ENCODE measurements at regions not wholly inside any gene's neighbourhood (a gene's known extent, or its start where the extent isn't known, plus 50 kb on each side); places are given as distances from the start of the nearest gene placed in this dataset.

DNA sequence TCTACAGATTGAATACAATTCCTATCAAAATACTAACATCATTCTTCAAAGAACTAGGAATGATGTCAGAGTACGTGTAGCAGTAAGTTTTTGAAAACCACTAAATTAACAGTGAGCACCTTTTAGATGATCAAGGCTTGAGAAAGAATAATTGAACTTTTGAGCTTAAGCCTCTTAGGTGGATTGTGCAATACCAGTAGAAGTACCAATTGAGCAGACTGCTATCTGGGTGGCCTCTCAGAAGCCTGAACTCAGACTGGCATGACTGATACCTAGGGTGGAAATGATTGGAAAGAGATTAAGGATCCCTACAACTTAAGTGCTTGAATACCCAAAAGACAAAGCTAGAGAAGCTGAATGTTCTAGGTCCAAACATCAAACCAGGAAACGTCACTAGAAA is 200.3 kb upstream of the GALNTL6 start:
- DNase-seq (no peak), ATAC-seq (no peak)
- Mint-ChIP-seq H3K27ac (no peak overlapping the region), H3K4me3 (no peak overlapping the region), H3K9me3 (ENCODE audit: low read depth) (peaks cover 2% of the 10 kb centered on the region), H3K27me3 (no peaks in the 10 kb centered on the region), H3K36me3 (no peaks in the 10 kb centered on the region), H3K4me1 (no peaks in the 10 kb centered on the region)
- CTCF ChIA-PET, result no interaction called here

DNA sequence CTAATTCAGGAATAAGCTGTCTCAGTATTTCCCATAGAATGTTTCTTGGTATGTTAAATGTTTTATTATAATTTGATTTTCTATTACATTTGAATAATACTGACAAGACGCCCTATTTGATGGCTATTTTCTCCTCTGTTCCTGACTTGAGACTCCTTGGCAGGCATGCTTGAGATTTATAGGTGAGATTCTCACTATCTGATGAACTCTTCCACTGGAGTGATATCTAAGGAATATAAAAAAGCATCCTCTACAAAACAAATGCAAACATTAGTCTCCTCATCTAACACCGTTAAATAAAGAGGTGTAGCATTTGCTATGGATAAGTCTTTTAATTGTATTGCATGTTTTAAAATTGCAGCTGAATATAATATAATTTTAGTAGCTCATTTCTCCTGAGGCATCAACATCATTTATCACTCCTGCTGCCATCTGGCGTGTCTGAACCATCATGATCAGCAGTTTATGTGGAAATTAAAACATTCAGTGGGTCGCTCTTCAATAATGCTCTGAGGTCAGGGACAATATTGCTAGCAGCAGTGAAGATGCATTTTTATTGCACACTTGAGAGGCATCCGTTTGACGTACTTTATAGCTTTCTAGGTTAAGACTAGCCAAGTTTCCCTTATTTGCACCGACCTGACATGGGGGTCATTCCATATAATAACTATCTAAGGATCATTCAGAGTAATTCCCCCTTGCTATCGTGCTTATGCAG is 210.4 kb upstream of the GALNTL6 start:
- Mint-ChIP-seq H3K27me3 (no peaks in the 10 kb centered on the region), H3K36me3 (no peaks in the 10 kb centered on the region), H3K9me3 (ENCODE audit: low read depth) (peaks cover 3% of the 10 kb centered on the region), H3K4me3 (no peak overlapping the region), H3K4me1 (no peaks in the 10 kb centered on the region), H3K27ac (no peak overlapping the region)
- ATAC-seq, result no peak
- CTCF ChIA-PET, result no interaction called here
- no peak for DNase-seq

DNA sequence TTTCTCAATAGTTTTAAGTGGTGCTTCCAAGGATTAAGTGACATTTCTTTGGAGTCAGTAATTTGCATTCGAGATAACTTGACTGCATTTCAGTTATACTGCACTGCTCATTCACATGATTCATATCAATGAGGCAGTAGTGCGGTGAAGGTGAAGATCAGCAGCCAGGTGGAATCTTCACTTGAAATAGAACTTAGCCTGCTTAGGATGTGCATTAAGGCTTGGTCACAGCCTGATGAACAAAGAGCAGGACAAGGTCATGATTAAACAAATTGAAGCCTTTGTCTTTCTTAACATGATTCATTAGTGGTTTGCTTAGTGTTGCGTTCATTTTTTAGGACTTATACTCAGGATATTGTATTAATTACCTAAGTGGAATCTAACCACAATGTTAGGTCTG is 212.1 kb upstream of the GALNTL6 start:
- no peaks in the 10 kb centered on the region for H3K36me3 Mint-ChIP-seq
- H3K4me3 Mint-ChIP-seq, result no peak overlapping the region
- no peaks in the 10 kb centered on the region for H3K27me3 Mint-ChIP-seq
- DNase-seq, result no peak
- ATAC-seq, result no peak
- peaks cover 3% of the 10 kb centered on the region for H3K9me3 Mint-ChIP-seq (ENCODE audit: low read depth)
- CTCF ChIA-PET, result no interaction called here
- no peak overlapping the region for H3K27ac Mint-ChIP-seq
- H3K4me1 Mint-ChIP-seq, result no peaks in the 10 kb centered on the region

GRCh38 chr4:171599628-171600027 is 213.6 kb upstream of the GALNTL6 start:
- no peak overlapping the region for H3K4me3 Mint-ChIP-seq
- ATAC-seq, result no peak
- H3K27ac Mint-ChIP-seq, result no peak overlapping the region
- CTCF ChIA-PET, result no interaction called here
- no peaks in the 10 kb centered on the region for H3K27me3 Mint-ChIP-seq
- H3K36me3 Mint-ChIP-seq, result no peaks in the 10 kb centered on the region
- peaks cover 3% of the 10 kb centered on the region for H3K9me3 Mint-ChIP-seq (ENCODE audit: low read depth)
- no peaks in the 10 kb centered on the region for H3K4me1 Mint-ChIP-seq
- DNase-seq, result no peak

DNA sequence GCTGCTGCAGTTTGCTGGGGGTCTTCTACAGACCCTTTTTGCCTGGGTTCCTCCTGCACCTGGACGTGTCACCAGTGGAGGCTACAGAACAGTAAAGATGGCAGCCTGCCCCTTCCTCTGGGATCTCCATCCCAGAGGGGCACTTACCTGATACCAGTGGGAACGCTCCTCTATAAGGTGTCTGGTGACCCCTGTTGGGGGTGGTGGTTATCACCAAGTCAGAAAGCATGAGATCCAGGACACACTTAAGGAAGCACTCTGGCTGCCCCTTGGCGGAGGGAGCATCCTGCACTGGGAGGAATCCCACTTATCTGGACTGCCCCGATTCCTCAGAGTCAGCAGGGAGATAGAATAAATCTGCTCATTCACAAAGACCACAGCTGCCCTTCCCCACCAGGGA is 218.9 kb upstream of the GALNTL6 start:
- no peaks in the 10 kb centered on the region for H3K9me3 Mint-ChIP-seq (ENCODE audit: low read depth)
- H3K4me1 Mint-ChIP-seq, result no peaks in the 10 kb centered on the region
- no peaks in the 10 kb centered on the region for H3K36me3 Mint-ChIP-seq
- DNase-seq, result no peak
- ATAC-seq, result no peak
- no peak overlapping the region for H3K4me3 Mint-ChIP-seq
- no peaks in the 10 kb centered on the region for H3K27me3 Mint-ChIP-seq
- CTCF ChIA-PET, result no interaction called here
- no peak overlapping the region for H3K27ac Mint-ChIP-seq

- no peak for ATAC-seq
- Mint-ChIP-seq H3K27me3 (no peaks in the 10 kb centered on the region), H3K4me3 (no peak overlapping the region), H3K4me1 (no peaks in the 10 kb centered on the region), H3K36me3 (no peaks in the 10 kb centered on the region), H3K9me3 (ENCODE audit: low read depth) (no peaks in the 10 kb centered on the region), H3K27ac (no peak overlapping the region)
- no peak for DNase-seq
- CTCF ChIA-PET, result no interaction called here
Observed at GRCh38 chr4:171590716-171591115, 222.5 kb upstream of the GALNTL6 start.

DNA sequence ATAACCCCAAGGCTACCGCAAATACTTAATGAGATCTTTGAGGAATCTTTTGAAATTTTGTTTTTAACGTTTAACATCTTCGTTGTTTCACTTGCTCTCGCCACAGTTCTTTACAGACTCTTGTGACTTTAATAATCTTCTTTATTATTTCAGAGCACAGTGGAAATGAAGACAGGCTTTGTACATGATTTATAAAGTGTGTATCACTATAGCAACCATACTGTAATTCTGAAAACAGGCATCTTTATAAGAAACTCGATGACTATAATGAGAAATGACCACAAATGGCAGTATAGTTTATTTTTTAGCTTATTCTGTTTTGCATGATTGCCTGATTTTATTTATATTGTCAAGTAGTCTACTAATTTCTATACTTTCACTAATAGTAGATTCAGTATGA is 224.4 kb upstream of the GALNTL6 start:
- Mint-ChIP-seq H3K27me3 (no peaks in the 10 kb centered on the region), H3K4me3 (no peak overlapping the region)

DNA sequence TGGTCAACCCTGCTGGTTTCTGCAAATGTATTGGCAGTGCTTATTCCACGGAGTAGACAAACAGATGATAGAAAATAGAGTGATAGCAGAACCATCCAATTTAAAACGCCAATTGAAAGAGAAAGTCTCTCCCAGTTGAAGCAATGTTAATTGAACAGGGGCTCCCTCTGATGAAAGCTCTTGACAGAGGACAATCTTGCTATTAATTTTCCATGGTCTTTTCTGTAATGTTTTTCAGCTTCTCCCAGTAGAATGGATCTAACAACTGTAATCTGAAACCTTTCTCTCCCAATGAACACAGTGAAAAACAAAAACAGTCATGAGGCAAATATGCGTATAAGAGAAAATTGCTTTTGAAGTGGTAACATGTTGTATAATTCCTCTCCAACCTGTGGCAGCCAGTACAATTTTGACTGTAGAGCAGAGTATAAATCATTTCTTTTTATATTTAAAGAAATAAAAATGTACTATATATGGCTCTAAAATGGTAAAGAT is 225.1 kb upstream of the GALNTL6 start:
- Mint-ChIP-seq H3K27ac (no peak overlapping the region), H3K27me3 (no peaks in the 10 kb centered on the region)
- no peak for ATAC-seq

More for the DNA sequence above, 224.4 kb upstream of the GALNTL6 start:
- Mint-ChIP-seq H3K36me3 (no peaks in the 10 kb centered on the region), H3K4me1 (no peaks in the 10 kb centered on the region), H3K27ac (no peak overlapping the region), H3K9me3 (ENCODE audit: low read depth) (no peaks in the 10 kb centered on the region)
- no peak for ATAC-seq
- DNase-seq, result no peak
- CTCF ChIA-PET, result no interaction called here

GRCh38 chr4:171583790-171584189 is 229.4 kb upstream of the GALNTL6 start:
- no peak for DNase-seq
- Mint-ChIP-seq H3K9me3 (ENCODE audit: low read depth) (no peaks in the 10 kb centered on the region), H3K27ac (no peak overlapping the region), H3K36me3 (no peaks in the 10 kb centered on the region), H3K27me3 (no peaks in the 10 kb centered on the region), H3K4me3 (no peak overlapping the region), H3K4me1 (no peaks in the 10 kb centered on the region)
- CTCF ChIA-PET, result no interaction called here
- ATAC-seq, result no peak

More for the DNA sequence above, 225.1 kb upstream of the GALNTL6 start:
- Mint-ChIP-seq H3K36me3 (no peaks in the 10 kb centered on the region), H3K4me3 (no peak overlapping the region), H3K4me1 (no peaks in the 10 kb centered on the region), H3K9me3 (ENCODE audit: low read depth) (no peaks in the 10 kb centered on the region)
- CTCF ChIA-PET, result no interaction called here
- no peak for DNase-seq

DNA sequence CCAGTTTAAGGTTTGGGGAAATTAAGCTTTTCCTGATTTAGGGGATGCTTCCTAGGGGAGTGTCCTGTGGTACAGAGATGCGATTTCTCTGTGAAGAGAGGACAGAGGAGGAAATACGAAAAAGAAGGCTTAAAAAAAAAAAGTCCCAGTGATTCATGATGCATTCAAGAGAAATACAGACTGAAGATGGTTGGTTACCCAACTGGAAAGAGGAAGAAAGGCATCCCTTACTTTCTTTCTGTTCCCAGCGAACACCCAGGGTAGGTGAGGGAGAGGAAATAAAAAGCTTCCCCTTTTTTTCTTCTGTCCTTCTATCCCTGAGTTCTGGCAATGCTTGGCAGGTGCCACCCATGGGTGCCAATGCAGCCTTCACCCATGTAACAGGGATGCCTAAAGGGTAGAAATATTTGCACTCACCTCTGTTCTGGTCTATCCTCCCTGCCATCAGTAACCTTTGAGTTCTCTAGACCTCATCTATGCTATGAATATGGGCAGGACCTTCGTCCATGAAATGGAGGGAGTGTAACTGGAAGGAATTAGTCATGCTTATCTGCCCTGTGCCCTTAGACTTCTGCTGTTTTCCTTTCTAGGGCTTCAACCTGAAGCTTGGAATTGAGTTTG is 230.1 kb upstream of the GALNTL6 start:
- DNase-seq, result no peak
- Mint-ChIP-seq H3K27me3 (no peaks in the 10 kb centered on the region), H3K9me3 (ENCODE audit: low read depth) (no peaks in the 10 kb centered on the region), H3K4me3 (no peak overlapping the region), H3K4me1 (no peaks in the 10 kb centered on the region), H3K36me3 (no peaks in the 10 kb centered on the region), H3K27ac (no peak overlapping the region)
- CTCF ChIA-PET, result no interaction called here
- no peak for ATAC-seq

DNA sequence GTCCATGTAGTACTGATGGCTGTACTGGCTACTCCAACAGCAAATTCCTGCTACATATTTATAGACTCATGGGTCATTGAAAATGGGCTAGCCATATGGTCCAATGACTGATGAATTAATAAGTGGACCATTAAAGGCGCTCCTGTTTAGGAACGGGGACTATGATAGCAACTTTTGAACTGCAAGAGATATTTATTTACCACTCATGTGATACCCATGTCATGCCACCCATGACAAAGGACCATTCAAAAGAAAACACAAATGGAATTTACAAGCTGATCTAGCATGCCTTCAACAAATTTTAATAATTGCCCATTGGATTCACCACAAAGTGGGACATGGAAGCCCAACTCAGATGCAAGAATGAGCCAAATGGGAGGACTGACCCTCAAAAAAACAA is 240.0 kb upstream of the GALNTL6 start:
- Mint-ChIP-seq H3K36me3 (no peaks in the 10 kb centered on the region), H3K9me3 (ENCODE audit: low read depth) (peaks cover 5% of the 10 kb centered on the region), H3K4me1 (no peaks in the 10 kb centered on the region), H3K4me3 (no peak overlapping the region), H3K27me3 (no peaks in the 10 kb centered on the region), H3K27ac (no peak overlapping the region)
- DNase-seq, result no peak
- CTCF ChIA-PET, result no interaction called here
- no peak for ATAC-seq

GRCh38 chr4:171565130-171565788 is 247.9 kb upstream of the GALNTL6 start:
- CTCF ChIA-PET, result no interaction called here
- DNase-seq, result no peak
- no peak for ATAC-seq
- H3K4me3 Mint-ChIP-seq, result no peak overlapping the region
- H3K27me3 Mint-ChIP-seq, result no peaks in the 10 kb centered on the region
- H3K9me3 Mint-ChIP-seq (ENCODE audit: low read depth), result peaks cover 2% of the 10 kb centered on the region
- H3K27ac Mint-ChIP-seq, result no peak overlapping the region
- no peaks in the 10 kb centered on the region for H3K36me3 Mint-ChIP-seq
- no peaks in the 10 kb centered on the region for H3K4me1 Mint-ChIP-seq

- no peak for ATAC-seq
- Mint-ChIP-seq H3K4me1 (no peaks in the 10 kb centered on the region), H3K36me3 (no peaks in the 10 kb centered on the region), H3K27me3 (no peaks in the 10 kb centered on the region), H3K27ac (no peak overlapping the region), H3K4me3 (no peak overlapping the region), H3K9me3 (ENCODE audit: low read depth) (no peaks in the 10 kb centered on the region)
- CTCF ChIA-PET, result no interaction called here
- DNase-seq, result no peak
Observed at GRCh38 chr4:171561419-171561818, 251.8 kb upstream of the GALNTL6 start.

GRCh38 chr4:171553961-171554360 is 259.2 kb upstream of the GALNTL6 start:
- ATAC-seq (no peak), DNase-seq (no peak)
- Mint-ChIP-seq H3K36me3 (no peaks in the 10 kb centered on the region), H3K4me1 (no peaks in the 10 kb centered on the region), H3K27me3 (no peaks in the 10 kb centered on the region), H3K9me3 (ENCODE audit: low read depth) (no peaks in the 10 kb centered on the region), H3K4me3 (no peak overlapping the region), H3K27ac (no peak overlapping the region)
- CTCF ChIA-PET, result no interaction called here
